HUES6 (cell line): ENCODE measurements at regions not wholly inside any gene's neighbourhood (a gene's known extent, or its start where the extent isn't known, plus 50 kb on each side); places are given as distances from the start of the nearest gene placed in this dataset.

ENCODE experiments used
- H3K27ac ChIP-seq: 2 replicates; pipeline ENCODE4 v1.7.0; 2013; ENCODE audit warnings: low read depth, mild to moderate bottlenecking, low read length, inconsistent platforms
- H3K27me3 ChIP-seq: 2 replicates; pipeline ENCODE4 v1.6.1; 2013; ENCODE audit warnings: low read length; ENCODE audit not compliant: control insufficient read depth, insufficient read depth
- H3K36me3 ChIP-seq: 2 replicates; pipeline ENCODE4 v1.6.1; 2013; ENCODE audit warnings: low read length; ENCODE audit not compliant: control insufficient read depth, insufficient read depth
- H3K4me1 ChIP-seq: 2 replicates; pipeline ENCODE4 v1.6.1; 2013; ENCODE audit warnings: low read length; ENCODE audit not compliant: control insufficient read depth, insufficient read depth
- H3K4me3 ChIP-seq: 2 replicates; pipeline ENCODE4 v1.5.1; 2013; ENCODE audit warnings: low read depth, low read length
- H3K9ac ChIP-seq: one replicate; pipeline ENCODE4 v1.6.1; 2013; ENCODE audit warnings: mild to moderate bottlenecking, low read length
- H3K9me3 ChIP-seq: 2 replicates; pipeline ENCODE4 v1.6.1; 2013; ENCODE audit warnings: low read depth, low read length; ENCODE audit not compliant: control insufficient read depth, insufficient read depth

DNA sequence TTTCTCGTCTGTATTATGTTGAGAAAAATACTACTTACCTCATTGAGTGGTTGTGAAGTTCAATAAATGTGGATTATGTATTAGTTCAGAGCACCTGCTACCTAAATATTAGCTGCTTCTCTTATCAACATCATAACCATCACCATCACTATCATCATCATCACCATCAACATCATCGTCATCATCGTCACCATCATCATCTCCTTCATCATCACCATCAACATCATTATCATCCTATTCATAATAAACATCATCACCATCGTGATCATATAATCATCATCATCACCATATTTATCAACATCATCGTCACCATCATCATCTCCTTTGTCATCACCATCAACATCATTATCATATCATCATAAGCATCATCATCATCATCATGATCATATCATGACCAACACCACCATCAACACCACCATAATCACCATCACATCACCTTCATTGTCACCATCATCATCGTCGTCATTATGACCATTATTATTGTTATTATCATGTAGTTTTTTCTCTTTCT, 181.0 kb upstream of the ADCY2 start:
- Histone ChIP-seq H3K9ac (no peak overlapping the region), H3K27ac (no peak overlapping the region), H3K27me3 (no peaks in the 10 kb centered on the region), H3K36me3 (no peaks in the 10 kb centered on the region), H3K4me3 (no peak overlapping the region), H3K4me1 (no peaks in the 10 kb centered on the region), H3K9me3 (no peaks in the 10 kb centered on the region)

- H3K9me3 ChIP-seq = no peaks in the 10 kb centered on the region
- no peaks in the 10 kb centered on the region for H3K36me3 ChIP-seq
- no peaks in the 10 kb centered on the region for H3K27me3 ChIP-seq
- no peak overlapping the region for H3K9ac ChIP-seq
- no peak overlapping the region for H3K4me3 ChIP-seq
- H3K27ac ChIP-seq = no peak overlapping the region
- no peaks in the 10 kb centered on the region for H3K4me1 ChIP-seq
Measured at GRCh38 chr5:7218141-7218540, 177.8 kb upstream of the ADCY2 start.

GRCh38 chr5:7220156-7220555, 175.8 kb upstream of the ADCY2 start:
- no peaks in the 10 kb centered on the region for H3K9me3 ChIP-seq
- no peaks in the 10 kb centered on the region for H3K27me3 ChIP-seq
- no peak overlapping the region for H3K9ac ChIP-seq
- H3K4me1 ChIP-seq = no peaks in the 10 kb centered on the region
- H3K36me3 ChIP-seq = no peaks in the 10 kb centered on the region
- no peak overlapping the region for H3K4me3 ChIP-seq
- no peak overlapping the region for H3K27ac ChIP-seq

- Histone ChIP-seq H3K27me3 (no peaks in the 10 kb centered on the region), H3K36me3 (no peaks in the 10 kb centered on the region), H3K27ac (no peak overlapping the region), H3K9ac (no peak overlapping the region), H3K4me1 (no peaks in the 10 kb centered on the region), H3K9me3 (no peaks in the 10 kb centered on the region), H3K4me3 (no peak overlapping the region)
Measured at GRCh38 chr5:7221041-7221440, 174.9 kb upstream of the ADCY2 start.

GRCh38 chr5:7225826-7226225, 170.1 kb upstream of the ADCY2 start:
- H3K4me1 ChIP-seq = no peaks in the 10 kb centered on the region
- no peak overlapping the region for H3K9ac ChIP-seq
- no peaks in the 10 kb centered on the region for H3K27me3 ChIP-seq
- H3K9me3 ChIP-seq = peaks cover 11% of the 10 kb centered on the region
- H3K4me3 ChIP-seq = no peak overlapping the region
- no peak overlapping the region for H3K27ac ChIP-seq
- H3K36me3 ChIP-seq = no peaks in the 10 kb centered on the region

DNA sequence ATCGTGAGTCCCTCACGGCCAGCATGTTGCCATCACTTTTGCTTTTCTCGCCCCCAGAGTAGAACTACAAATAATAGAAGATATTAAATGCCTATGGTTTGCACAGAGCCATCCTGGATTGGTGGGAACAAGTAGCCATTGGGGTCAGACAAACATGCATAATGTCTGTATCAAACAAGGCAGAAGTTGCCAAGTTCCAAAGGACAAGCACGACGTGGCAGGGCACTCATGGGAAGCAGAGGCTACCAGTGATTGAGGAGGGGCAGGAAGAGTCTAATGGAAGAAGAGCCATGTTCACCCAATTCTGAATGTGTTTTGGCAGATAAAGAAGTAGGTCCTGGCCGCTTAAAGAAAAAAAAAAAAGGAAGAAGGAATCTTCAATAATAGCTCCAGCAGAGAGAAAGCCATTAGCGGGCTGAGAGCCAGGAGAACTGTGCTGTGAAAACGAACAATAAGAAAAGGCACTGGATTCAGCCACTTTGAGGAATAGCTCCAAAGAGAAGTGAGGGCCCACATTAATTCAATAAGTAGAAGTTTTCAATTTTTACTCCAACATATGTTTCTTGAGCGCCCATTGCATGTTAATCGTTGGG, 153.7 kb upstream of the ADCY2 start:
- Histone ChIP-seq H3K27ac (no peak overlapping the region), H3K4me3 (no peak overlapping the region), H3K27me3 (no peaks in the 10 kb centered on the region), H3K36me3 (no peaks in the 10 kb centered on the region), H3K9me3 (no peaks in the 10 kb centered on the region), H3K4me1 (peaks cover 8% of the 10 kb centered on the region; the same call in 1 of the 2 replicates), H3K9ac (no peak overlapping the region)

GRCh38 chr5:7244208-7244607, 151.7 kb upstream of the ADCY2 start:
- H3K9ac ChIP-seq = no peak overlapping the region
- no peak overlapping the region for H3K4me3 ChIP-seq
- no peaks in the 10 kb centered on the region for H3K9me3 ChIP-seq
- no peaks in the 10 kb centered on the region for H3K4me1 ChIP-seq
- H3K27me3 ChIP-seq = no peaks in the 10 kb centered on the region
- no peak overlapping the region for H3K27ac ChIP-seq
- no peaks in the 10 kb centered on the region for H3K36me3 ChIP-seq

- no peaks in the 10 kb centered on the region for H3K9me3 ChIP-seq
- H3K27ac ChIP-seq = no peak overlapping the region
- H3K36me3 ChIP-seq = no peaks in the 10 kb centered on the region
- H3K27me3 ChIP-seq = no peaks in the 10 kb centered on the region
- no peaks in the 10 kb centered on the region for H3K4me1 ChIP-seq
- no peak overlapping the region for H3K9ac ChIP-seq
- no peak overlapping the region for H3K4me3 ChIP-seq
Measured at GRCh38 chr5:7245121-7245651, 150.8 kb upstream of the ADCY2 start.

GRCh38 chr5:7246287-7246686, 149.7 kb upstream of the ADCY2 start:
- Histone ChIP-seq H3K27me3 (no peaks in the 10 kb centered on the region), H3K4me3 (no peak overlapping the region), H3K27ac (no peak overlapping the region), H3K9me3 (no peaks in the 10 kb centered on the region), H3K4me1 (no peaks in the 10 kb centered on the region), H3K36me3 (no peaks in the 10 kb centered on the region), H3K9ac (no peak overlapping the region)

- H3K9me3 ChIP-seq = peaks cover under 1% of the 10 kb centered on the region; the same call in 1 of the 2 replicates
- H3K27me3 ChIP-seq = no peaks in the 10 kb centered on the region
- no peak overlapping the region for H3K27ac ChIP-seq
- no peaks in the 10 kb centered on the region for H3K36me3 ChIP-seq
- H3K4me3 ChIP-seq = no peak overlapping the region
- no peak overlapping the region for H3K9ac ChIP-seq
- no peaks in the 10 kb centered on the region for H3K4me1 ChIP-seq
Measured at GRCh38 chr5:7250004-7250403, 145.9 kb upstream of the ADCY2 start.

- H3K9me3 ChIP-seq = peaks cover 2% of the 10 kb centered on the region; the same call in 1 of the 2 replicates
- H3K4me1 ChIP-seq = no peaks in the 10 kb centered on the region
- H3K27ac ChIP-seq = no peak overlapping the region
- no peak overlapping the region for H3K9ac ChIP-seq
- H3K36me3 ChIP-seq = no peaks in the 10 kb centered on the region
- H3K4me3 ChIP-seq = no peak overlapping the region
- H3K27me3 ChIP-seq = no peaks in the 10 kb centered on the region
Measured at GRCh38 chr5:7250611-7251010, 145.3 kb upstream of the ADCY2 start.
